A549 (cell line): ENCODE measurements at regions not wholly inside any gene's neighbourhood (a gene's known extent, or its start where the extent isn't known, plus 50 kb on each side); places are given as distances from the start of the nearest gene placed in this dataset.
A peak's percentile ranks its signal among the peaks of the same experiment; 100 is the strongest.

Source experiments
- ATAC-seq, 2 experiments: fragments of 200-7000 bp in 1 of 2; fragments of >200 bp in 1 of 2; cut with Nextera tagmentation in 1 of 2; cut with Tn5 transposase in 1 of 2; 3 replicates each; pipeline versions ENCODE4 v1.8.0 to v1.9.1; 2018 to 2020; ENCODE audit warnings: mild to moderate bottlenecking in 1 of 2, moderate library complexity in 1 of 2
- CTCF ChIA-PET: fragments of 300-600 bp; sonication (Branson Sonifier 250); formaldehyde crosslinking; extraction: SDS; loops from one replicate; lab custom pipeline; 2021; ENCODE audit warnings: antibody characterized with exemption, inconsistent platforms; lab: Yijun Ruan, JAX
- POLR2A ChIA-PET: fragments of 350-600 bp; formaldehyde crosslinking; extraction: SDS; loops from one replicate; lab custom pipeline; 2021; ENCODE audit warnings: antibody characterized with exemption, inconsistent platforms; lab: Yijun Ruan, JAX
- DNase-seq, 2 experiments: peaks; one replicate each; pipeline versions ENCODE4 v3.0.0 to v3.0.0-alpha.2; 2011 to 2016; ENCODE audit warnings: low read depth in 1 of 2, low spot score in 1 of 2
- FAIRE-seq: peaks from 2 replicates; lab custom pipeline; 2011; peaks lifted over from hg19 to GRCh38; lab: Jason Lieb, UNC
- H3K27ac ChIP-seq, 2 experiments: fragments of >200 bp; sonication (Bioruptor Twin); formaldehyde crosslinking; 3 replicates each; pipeline ENCODE4 v1.5.1; 2016 to 2017
- H3K4me1 ChIP-seq: fragments of >200 bp; sonication (Bioruptor Twin); formaldehyde crosslinking; 3 replicates; pipeline ENCODE4 v1.6.1; 2016
- H3K4me2 ChIP-seq: fragments of >200 bp; sonication (Bioruptor Twin); formaldehyde crosslinking; 3 replicates; pipeline ENCODE4 v1.6.1; 2016
- H3K4me3 ChIP-seq: fragments of >200 bp; sonication (Bioruptor Twin); formaldehyde crosslinking; 3 replicates; pipeline ENCODE4 v1.5.1; 2016
- H3K9me3 ChIP-seq: fragments of >200 bp; sonication (Bioruptor Twin); formaldehyde crosslinking; 3 replicates; pipeline ENCODE4 v1.6.1; 2016
- BCL3 ChIP-seq: fragments of >200 bp; sonication (Bioruptor Twin); formaldehyde crosslinking; IDR thresholded peaks from 3 replicates; pipeline ENCODE4 v1.6.1; 2016
- CEBPB ChIP-seq, 2 experiments: fragments of >200 bp in 1 of 2; sonication (Bioruptor Twin) in 1 of 2; formaldehyde crosslinking in 1 of 2; IDR thresholded peaks; 2 replicates each; pipeline ENCODE4 v1.6.1; 2012 to 2016
- CHD2 ChIP-seq: fragments of 150-350 bp; IDR thresholded peaks from 2 replicates; pipeline ENCODE4 v1.6.1; 2014; ENCODE audit warnings: low read length; ENCODE audit not compliant: partially characterized antibody
- CTCF ChIP-seq: fragments of >200 bp; sonication (Bioruptor Twin); formaldehyde crosslinking; IDR thresholded peaks from 3 replicates; pipeline ENCODE4 v1.5.1; 2016
- EHMT2 ChIP-seq: fragments of 200-600 bp; sonication (generic); IDR thresholded peaks from 2 replicates; pipeline ENCODE4 v1.6.1; 2016; ENCODE audit warnings: antibody characterized with exemption, low read depth, mild to moderate bottlenecking, moderate library complexity
- FOSB ChIP-seq: fragments of 250-450 bp; sonication (Bioruptor Pico); IDR thresholded peaks from 2 replicates; pipeline ENCODE4 v1.5.0; 2020; ENCODE audit warnings: mild to moderate bottlenecking, moderate library complexity
- HDAC2 ChIP-seq: fragments of 200-600 bp; sonication (generic); IDR thresholded peaks from 2 replicates; pipeline ENCODE4 v1.6.1; 2016
- HES2 ChIP-seq: fragments of >200 bp; sonication (Bioruptor Twin); formaldehyde crosslinking; IDR thresholded peaks from 2 replicates; pipeline ENCODE4 v1.6.1; 2016
- HEYL ChIP-seq: fragments of 250-450 bp; sonication (Bioruptor Pico); IDR thresholded peaks from 2 replicates; pipeline ENCODE4 v1.8.0; 2021; ENCODE audit warnings: mild to moderate bottlenecking, moderate library complexity
- HOXA7 ChIP-seq: fragments of 250-450 bp; sonication (Bioruptor Pico); IDR thresholded peaks from 2 replicates; pipeline ENCODE4 v1.5.0; 2020; ENCODE audit warnings: mild to moderate bottlenecking, moderate library complexity
- HOXB5 ChIP-seq: fragments of 250-450 bp; sonication (Bioruptor Pico); IDR thresholded peaks from 2 replicates; pipeline ENCODE4 v1.5.0; 2020; ENCODE audit warnings: mild to moderate bottlenecking, moderate library complexity
- JUN ChIP-seq, 2 experiments: fragments of >200 bp; sonication (Bioruptor Twin); formaldehyde crosslinking; IDR thresholded peaks; 2 replicates in 1 of 2; 3 replicates in 1 of 2; pipeline ENCODE4 v1.6.1; 2016 to 2017
- KDM1A ChIP-seq: fragments of 200-600 bp; sonication (generic); IDR thresholded peaks from 2 replicates; pipeline ENCODE4 v1.6.1; 2016; ENCODE audit warnings: low read depth, mild to moderate bottlenecking
- MAFK ChIP-seq: fragments of 450-650 bp; IDR thresholded peaks from 2 replicates; pipeline ENCODE4 v1.6.1; 2014; ENCODE audit not compliant: partially characterized antibody
- MAZ ChIP-seq: fragments of 150-350 bp; IDR thresholded peaks from 2 replicates; pipeline ENCODE4 v1.6.1; 2014; ENCODE audit warnings: antibody characterized with exemption, low read depth, low read length, borderline replicate concordance
- MYC ChIP-seq: IDR thresholded peaks from 2 replicates; pipeline ENCODE4 v1.6.1; 2012; ENCODE audit warnings: mild to moderate bottlenecking, inconsistent platforms, low read length, improper control_type of control experiment, borderline replicate concordance
- NFE2L2 ChIP-seq: fragments of 150-350 bp; conservative IDR thresholded peaks from 2 replicates; pipeline ENCODE4 v1.6.1; 2014; ENCODE audit warnings: low read length
- POLR2A ChIP-seq: IDR thresholded peaks from 2 replicates; pipeline ENCODE4 v1.6.1; 2012; ENCODE audit warnings: mild to moderate bottlenecking, low read length
- RAD21 ChIP-seq, 2 experiments: fragments of >200 bp in 1 of 2; sonication (Bioruptor Twin) in 1 of 2; formaldehyde crosslinking in 1 of 2; IDR thresholded peaks in 1 of 2; conservative IDR thresholded peaks in 1 of 2; 2 replicates in 1 of 2; 3 replicates in 1 of 2; pipeline ENCODE4 v1.6.1; 2012 to 2018; ENCODE audit warnings: inconsistent platforms in 1 of 2
- RARB ChIP-seq: fragments of 250-450 bp; sonication (Bioruptor Pico); IDR thresholded peaks from 2 replicates; pipeline ENCODE4 v1.8.0; 2021; ENCODE audit warnings: mild to moderate bottlenecking, moderate library complexity
- REST ChIP-seq: fragments of 200-600 bp; sonication (generic); IDR thresholded peaks from 2 replicates; pipeline ENCODE4 v1.6.1; 2016; ENCODE audit warnings: antibody characterized with exemption, mild to moderate bottlenecking, moderate library complexity
- WGBS: methylation state at CpG from one replicate; pipeline ENCODE4 v1.1.6; 2017; ENCODE audit errors: missing lambda C conversion rate; 5-methylcytosine and 5-hydroxymethylcytosine counted together

- DNase-seq = peak; percentile 43 to 52
- Histone ChIP-seq H3K4me2 (no peak overlapping the region), H3K4me1 (no peaks in the 10 kb centered on the region), H3K4me3 (no peak overlapping the region), H3K27ac (no peak overlapping the region), H3K9me3 (no peaks in the 10 kb centered on the region)
- 70% methylated on average over 5 of the region's 5 CpGs for WGBS
- no peak for FAIRE-seq
- TF ChIP-seq MAFK = no peak
- peak; percentile 17; the same call in 1 of the 3 replicates for TF ChIP-seq CTCF
- TF ChIP-seq RAD21 (conservative IDR thresholded peaks at IDR 0.05 in 1 of 2, IDR thresholded peaks at IDR 0.05 in 1 of 2) = peak in 1 of 2 experiments; percentile 22; a peak in 1 of 5 replicates
- TF ChIP-seq FOSB = no peak
- TF ChIP-seq CHD2 = no peak
- no peak for TF ChIP-seq MAZ
- TF ChIP-seq MYC = no peak
- ChIA-PET CTCF (no interaction called here), POLR2A (no interaction called here)
- ATAC-seq = peak; percentile 66 to 86; a peak in 5 of 6 replicates
Observed at GRCh38 chr5:65076251-65076869, 307.6 kb downstream of the CWC27 start.

GRCh38 chr5:65077653-65078052 lies 308.9 kb downstream of the CWC27 start:
- ChIA-PET CTCF (interaction anchor here (1.3 kb wide), 1 partner anchor 11 kb away, joined by 7 read pairs; no protein-coding TSS in a partner anchor), POLR2A (no interaction called here)
- no peak for ATAC-seq
- Histone ChIP-seq H3K4me3 (no peak overlapping the region), H3K27ac (no peak overlapping the region), H3K4me1 (no peaks in the 10 kb centered on the region), H3K4me2 (no peak overlapping the region), H3K9me3 (no peaks in the 10 kb centered on the region)
- 70% methylated on average over 4 of the region's 4 CpGs for WGBS
- no peak for DNase-seq
- no peak for FAIRE-seq
- no peak for TF ChIP-seq HEYL (CRISPR knock-in tag)

GRCh38 chr5:65078331-65078730 lies 309.6 kb downstream of the CWC27 start:
- no peak for ATAC-seq
- no peak overlapping the region for H3K4me3 ChIP-seq
- no peak for FAIRE-seq
- no peak for DNase-seq
- WGBS = 83% methylated on average over 4 of the region's 4 CpGs
- TF ChIP-seq HOXA7 (no peak), EHMT2 (no peak), POLR2A (no peak), CTCF (no peak), HDAC2 (no peak), RARB (CRISPR knock-in tag) (no peak), CEBPB (IDR thresholded peaks at IDR 0.05) (no peak)
- CTCF ChIA-PET = interaction anchor here (1.3 kb wide), 1 partner anchor 10 kb away, joined by 7 read pairs; no protein-coding TSS in a partner anchor
- H3K4me2 ChIP-seq = no peak overlapping the region
- H3K9me3 ChIP-seq = no peaks in the 10 kb centered on the region
- no peaks in the 10 kb centered on the region for H3K4me1 ChIP-seq
- no peak overlapping the region for H3K27ac ChIP-seq
- POLR2A ChIA-PET = no interaction called here

GRCh38 chr5:65081071-65081470 lies 312.3 kb downstream of the CWC27 start:
- ChIA-PET POLR2A (no interaction called here), CTCF (no interaction called here)
- TF ChIP-seq JUN (IDR thresholded peaks at IDR 0.05) (no peak), REST (no peak), BCL3 (no peak), RAD21 (conservative IDR thresholded peaks at IDR 0.05 in 1 of 2, IDR thresholded peaks at IDR 0.05 in 1 of 2) (no peak), KDM1A (no peak), POLR2A (no peak), HOXB5 (CRISPR knock-in tag) (no peak), EHMT2 (no peak), NFE2L2 (no peak), HES2 (no peak), CHD2 (no peak)
- H3K4me1 ChIP-seq = no peaks in the 10 kb centered on the region
- FAIRE-seq = no peak
- no peak for DNase-seq
- no peak for ATAC-seq
- no peaks in the 10 kb centered on the region for H3K9me3 ChIP-seq
- H3K27ac ChIP-seq = no peak overlapping the region
- H3K4me3 ChIP-seq = no peak overlapping the region
- no peak overlapping the region for H3K4me2 ChIP-seq
